ENCODE measurements at regions not wholly inside any gene's neighbourhood (a gene's known extent, or its start where the extent isn't known, plus 50 kb on each side); places are given as distances from the start of the nearest gene placed in this dataset.
"Not testable (repeated sequence)": the region's sequence is repeated elsewhere in the genome, so short reads cannot be mapped to it uniquely, and the experiment has no call there.

DNA sequence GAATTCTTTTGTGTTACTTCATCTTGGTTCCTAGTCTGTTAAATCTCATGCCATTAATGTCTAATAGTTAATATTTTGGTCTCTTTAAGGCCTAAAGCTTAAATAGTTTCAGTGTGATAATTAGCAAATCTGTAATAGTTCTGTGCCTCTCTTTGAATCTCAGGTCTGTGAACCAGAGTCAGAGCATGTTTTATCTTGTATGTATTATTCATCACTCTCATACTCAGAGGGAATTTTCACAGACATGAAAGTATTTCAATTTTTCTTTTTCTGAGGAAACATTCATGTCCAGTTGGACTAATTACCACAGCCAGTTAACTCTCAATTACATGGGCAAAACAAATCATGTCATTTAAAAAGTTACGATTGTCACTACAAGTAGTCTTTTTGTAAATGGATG lies 931.9 kb upstream of the SLC39A10 start:
- DNase-seq: no peak

DNA sequence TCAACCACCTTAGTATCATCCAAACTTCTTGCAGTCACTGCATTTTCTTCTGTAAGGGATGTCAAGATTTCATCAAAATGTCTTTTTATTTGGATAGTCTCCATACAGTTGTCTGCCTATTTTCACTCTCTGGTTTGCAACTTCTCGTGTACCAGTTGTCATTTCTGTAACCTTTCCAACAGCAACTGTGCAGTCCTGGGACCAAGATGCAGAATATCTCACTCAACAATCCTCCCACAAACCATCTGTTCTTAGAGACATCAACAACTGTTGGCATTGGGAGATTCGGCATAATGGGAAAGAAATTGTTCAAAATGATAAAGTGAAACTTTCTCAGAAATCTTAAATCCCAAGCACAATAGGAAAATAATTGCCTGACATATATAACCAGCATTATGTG lies 933.6 kb upstream of the SLC39A10 start:
- DNase-seq: no peak

DNA sequence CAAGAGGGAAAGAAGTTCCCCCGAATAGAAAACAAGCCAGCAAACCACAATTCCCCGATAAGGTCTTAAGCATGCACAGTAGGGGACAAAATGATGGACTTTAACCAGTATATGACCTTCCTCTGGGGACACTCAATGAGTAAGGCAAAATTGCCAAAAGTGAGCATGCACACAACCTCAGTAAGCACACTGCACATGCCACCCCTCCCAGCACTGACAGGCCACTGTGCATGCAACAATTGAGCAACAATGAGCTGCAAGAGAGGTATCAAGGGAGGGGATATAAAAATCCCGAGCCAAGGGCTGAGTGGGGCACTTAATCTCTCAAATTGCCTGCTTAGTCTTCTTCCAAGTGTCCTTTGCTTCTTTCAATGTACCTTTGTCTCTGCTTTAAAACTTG lies 935.8 kb upstream of the SLC39A10 start:
- DNase-seq: no peak

DNA sequence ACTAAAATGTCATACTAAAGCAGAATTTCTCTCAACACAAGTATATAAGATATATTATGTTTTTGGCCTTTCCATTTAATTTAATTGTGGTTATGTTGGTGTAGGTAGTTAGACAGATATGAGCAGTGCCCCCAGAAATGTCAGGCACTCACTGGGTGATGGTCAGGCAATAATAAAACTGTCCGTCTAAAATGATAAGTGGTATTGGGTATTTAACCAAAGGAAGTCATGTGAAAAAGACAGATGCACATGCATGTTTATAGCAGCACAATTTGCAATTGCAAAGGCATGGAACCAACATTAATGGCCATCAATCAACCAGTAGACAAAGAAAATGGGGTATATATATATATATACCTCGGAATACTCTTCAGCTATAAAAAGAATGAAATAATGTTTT lies 936.6 kb upstream of the SLC39A10 start:
- DNase-seq: no peak

DNA sequence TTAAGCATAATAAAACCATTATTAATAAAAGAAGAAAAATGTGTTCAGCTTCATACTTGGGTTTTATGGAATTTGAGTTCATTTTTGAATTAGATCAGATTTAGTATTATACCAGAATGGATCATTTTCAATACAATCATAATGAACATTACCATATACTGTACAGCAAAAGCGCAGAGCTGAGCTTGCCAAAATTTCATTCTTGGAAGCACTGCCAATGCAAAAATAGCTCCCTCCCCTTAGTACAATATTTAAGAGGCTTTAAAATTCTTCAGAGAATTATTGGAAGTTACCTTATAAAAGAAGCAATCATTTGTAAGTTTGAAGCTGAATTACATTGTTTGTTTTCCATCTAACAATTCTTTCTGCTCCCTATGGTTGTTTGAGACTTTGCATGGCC lies 938.1 kb upstream of the SLC39A10 start:
- DNase-seq: no peak

DNA sequence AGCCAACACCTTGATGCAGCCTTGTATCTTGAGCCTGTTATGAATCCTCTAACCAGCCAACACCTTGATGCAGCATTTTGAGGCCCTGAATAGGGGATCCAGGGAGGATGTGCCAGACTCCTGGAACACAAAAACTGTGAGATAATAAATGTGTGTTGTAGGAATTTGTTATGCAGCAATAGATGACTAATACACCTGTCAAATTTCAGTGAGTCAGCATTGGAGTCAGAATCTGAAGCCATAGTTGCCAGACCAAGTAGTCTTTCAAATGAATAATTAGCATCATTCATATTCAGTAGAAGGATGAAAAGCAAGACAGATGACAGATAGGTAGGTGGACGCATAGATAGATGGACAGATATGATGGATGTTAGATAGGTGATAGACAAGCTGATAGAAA lies 942.5 kb upstream of the SLC39A10 start:
- DNase-seq: no peak

DNA sequence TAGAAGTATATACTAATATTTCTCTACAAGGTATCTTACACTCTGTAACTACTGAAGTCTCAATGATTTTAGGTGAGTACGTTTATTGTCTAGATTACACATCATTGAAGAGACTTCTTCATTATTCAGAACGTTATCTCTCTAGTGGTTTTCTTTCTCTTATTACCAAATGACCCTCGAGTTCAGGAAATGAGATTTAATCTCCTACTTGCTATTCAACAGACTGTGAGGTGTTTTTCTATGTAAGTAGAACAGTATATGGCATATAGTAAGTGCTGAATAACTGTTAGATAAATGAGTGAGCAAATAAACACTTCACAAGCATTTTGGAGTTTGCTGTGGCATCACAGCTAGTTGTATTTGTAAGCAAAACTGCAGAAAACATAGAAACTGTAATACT lies 947.2 kb upstream of the SLC39A10 start:
- no peak for DNase-seq

DNA sequence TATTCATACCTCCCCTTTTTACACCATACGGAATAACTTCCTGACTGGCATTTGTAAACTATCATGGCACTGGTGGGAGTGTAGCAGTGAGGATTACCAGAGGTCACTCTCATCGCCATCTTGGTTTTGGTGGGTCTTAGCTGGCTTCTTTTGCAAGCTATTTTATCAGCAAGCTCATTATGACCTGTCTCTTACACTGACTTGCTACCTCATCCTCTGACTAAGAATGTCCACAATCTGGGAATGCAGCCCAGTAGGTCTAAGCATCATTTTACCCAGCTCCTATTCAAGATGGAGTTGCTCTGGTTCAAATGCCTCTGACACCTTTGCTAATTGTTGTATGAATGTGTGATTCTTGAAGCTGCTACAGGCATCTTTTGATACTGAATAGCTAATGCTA lies 950.8 kb upstream of the SLC39A10 start:
- no peak for DNase-seq

DNA sequence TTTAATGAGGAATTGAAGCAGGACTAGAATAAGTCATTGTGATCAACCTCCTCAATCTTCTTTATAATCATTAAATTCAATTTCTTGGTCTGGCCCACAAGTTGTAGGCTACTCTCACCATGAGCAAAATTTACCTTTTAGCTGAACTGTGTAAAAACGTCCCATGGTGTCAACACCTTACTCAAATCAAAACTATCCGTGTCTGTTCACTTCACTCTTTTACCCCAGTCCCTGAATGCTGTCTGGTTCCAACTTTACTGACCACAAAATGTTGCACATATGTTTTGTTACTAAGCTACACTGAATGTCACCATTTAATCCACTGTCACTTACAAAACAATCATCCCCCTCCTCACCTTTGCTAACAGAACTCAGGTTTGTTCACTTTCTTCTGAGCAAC lies 951.6 kb upstream of the SLC39A10 start:
- DNase-seq: no peak

DNA sequence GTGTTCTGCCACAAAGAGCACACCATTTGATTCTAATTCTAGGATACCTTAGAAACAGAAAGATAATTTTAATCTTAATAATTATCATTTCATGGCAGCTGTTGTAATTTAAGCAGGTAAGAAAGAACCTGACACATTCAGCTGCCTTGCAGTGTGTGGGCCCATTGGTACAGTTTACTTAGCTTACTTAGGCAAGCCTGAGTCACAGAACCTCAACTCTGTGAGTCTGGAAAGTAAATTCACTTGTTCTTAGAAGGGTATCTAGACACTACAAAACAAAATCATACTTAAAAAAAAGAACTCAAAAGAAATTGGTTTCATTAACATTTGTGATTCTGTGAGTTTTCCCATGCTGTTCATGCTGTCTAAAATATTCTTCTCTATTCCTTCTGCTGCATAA lies 956.3 kb upstream of the SLC39A10 start:
- no peak for DNase-seq

DNA sequence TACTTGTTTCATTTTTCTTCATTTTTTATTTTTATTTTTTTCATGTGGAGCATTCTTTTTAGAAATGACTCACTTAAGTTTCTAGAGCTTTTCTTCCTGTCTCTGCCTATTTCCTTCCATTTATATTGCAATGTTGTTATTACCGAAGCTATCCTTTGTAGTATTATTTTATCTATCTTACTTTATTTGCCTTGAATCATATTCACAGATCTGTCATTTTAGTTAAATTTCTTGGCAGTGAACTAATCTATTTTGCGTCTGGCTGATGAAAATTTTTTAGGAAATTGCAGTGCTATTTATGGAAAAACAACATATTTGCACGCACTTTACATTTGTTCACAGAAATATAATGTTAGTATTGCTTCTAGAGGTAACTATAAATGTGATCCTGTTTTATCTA lies 956.9 kb upstream of the SLC39A10 start:
- DNase-seq: no peak

DNA sequence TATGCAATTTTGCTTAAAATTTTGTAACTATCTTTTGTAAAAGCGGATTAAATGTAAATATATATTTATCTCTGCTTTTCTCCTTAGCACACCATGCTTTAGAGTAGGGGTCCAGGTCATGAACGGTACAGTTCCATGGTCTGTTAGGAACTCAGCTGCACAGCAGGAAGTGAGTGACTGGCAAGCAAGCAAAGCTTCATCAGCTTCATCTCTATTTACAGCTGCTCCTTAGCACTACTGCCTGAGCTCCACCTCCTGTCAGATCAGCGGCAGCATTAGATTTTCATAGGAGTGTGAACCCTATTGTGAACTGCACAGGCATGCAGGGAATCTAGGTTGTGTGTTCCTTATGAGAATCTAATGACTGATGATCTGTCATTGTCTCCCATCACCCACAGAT lies 959.0 kb upstream of the SLC39A10 start:
- no peak for DNase-seq

DNA sequence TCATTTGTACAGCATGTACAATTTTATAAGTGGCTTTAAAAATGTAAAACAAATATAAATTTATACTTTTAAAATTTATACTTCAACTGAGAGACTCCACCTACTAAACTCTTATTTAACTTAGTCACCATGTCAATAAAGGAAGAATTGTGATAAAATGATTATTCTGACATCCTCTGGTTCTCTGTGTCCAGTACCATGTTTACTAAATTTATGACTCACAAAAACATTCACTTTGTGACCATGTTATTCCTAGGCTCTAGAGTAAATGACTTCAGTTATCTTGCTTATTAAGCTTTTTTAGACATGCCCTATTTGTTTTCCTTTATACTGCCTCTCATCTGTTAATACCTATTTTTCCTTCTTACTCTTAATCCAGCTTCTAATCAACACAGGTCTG lies 959.6 kb upstream of the SLC39A10 start:
- DNase-seq: no peak

DNA sequence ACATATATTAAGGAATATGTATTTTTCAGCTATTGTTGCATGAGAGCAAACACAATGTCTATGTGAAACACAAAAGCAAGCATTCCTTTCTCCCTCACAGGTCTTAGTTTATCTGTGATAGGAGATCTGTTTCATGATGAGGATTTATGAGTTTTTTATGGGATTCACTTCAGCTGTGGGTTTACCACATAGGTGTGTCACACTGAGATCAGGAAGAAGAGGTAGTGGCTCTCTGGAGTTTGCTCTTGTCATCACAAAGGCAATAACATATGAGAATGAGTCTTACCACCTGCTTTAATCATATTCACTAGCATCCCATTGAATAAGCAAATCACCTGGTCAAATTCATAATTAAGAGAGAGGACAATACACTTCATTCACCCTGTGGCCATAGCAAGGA lies 960.3 kb upstream of the SLC39A10 start:
- peak; percentile 13 for DNase-seq

DNA sequence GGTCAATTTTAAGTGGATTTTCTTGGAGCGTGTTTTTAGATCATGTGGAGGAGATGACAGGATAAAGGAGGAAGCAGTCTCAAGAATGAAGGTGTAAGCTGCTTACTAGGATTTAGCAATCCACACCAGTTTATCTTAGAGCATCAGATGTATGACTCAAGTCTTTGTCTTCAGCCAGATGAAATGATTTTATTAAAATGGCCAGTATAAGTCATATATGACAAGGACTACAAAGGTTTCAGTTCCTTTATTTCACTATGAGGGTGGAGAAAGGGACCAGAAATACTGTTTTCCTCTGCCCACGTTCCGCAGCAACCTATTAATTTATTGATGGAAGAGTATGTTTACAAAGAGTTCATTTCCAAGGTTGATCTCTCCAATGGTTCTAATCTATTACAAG lies 970.5 kb upstream of the SLC39A10 start:
- DNase-seq: no peak

DNA sequence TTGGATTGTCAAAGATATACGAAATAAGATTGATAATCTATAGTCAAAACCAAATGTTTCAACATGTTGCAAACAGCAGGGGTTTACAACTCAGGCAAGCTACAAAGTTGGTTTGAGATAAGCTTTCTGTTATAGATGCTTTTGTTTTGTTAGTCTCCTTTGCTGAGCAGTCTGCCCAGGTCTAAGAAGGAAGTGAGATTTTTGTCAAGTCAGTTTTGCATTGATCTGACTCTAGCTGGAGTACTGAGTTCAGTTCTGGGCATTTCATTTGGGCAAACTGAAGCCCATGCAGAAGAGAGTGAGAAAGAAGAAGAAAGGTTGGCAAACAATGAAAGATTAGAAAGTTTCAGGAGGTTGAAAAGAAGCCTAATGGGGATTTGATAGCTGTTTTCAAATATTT lies 983.0 kb upstream of the SLC39A10 start:
- DNase-seq: no peak

DNA sequence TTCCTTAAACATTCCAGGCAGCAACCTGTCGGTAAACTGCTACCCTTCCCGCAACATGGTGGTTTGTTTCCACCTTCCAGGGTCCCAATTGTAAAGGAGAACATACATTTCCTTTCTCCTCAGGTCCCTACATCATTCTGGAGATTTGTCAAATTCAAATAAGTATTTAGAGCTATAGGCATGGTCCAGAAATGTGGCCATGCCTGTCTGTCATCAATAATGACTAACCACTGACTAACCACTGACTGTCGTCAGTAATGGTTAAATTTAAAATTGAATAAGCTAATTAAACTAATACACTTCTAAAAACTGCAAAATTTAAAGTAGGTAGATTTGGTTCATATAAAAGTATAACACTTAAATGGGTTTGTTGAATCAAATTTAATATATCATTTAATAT lies 984.0 kb upstream of the SLC39A10 start:
- DNase-seq: no peak

DNA sequence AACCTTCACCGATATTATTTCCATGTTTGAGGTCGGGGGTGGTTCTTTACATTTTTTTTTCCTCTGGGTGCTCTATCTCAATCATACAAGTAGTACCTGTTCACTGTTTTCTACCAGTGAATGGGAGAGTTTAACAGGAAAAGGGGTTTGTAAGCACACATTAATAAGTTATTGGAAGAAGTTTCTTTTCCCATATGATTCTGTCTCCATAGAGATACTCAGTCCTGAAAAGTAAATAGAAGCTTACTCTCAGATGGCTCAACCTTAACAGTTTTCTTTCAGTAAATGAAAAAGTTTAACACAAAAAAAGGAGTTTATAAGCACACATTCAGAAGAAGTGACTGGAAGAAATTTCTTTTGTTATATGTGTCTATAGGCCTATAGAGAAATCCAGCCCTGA lies 995.6 kb upstream of the SLC39A10 start:
- no peak for DNase-seq

DNA sequence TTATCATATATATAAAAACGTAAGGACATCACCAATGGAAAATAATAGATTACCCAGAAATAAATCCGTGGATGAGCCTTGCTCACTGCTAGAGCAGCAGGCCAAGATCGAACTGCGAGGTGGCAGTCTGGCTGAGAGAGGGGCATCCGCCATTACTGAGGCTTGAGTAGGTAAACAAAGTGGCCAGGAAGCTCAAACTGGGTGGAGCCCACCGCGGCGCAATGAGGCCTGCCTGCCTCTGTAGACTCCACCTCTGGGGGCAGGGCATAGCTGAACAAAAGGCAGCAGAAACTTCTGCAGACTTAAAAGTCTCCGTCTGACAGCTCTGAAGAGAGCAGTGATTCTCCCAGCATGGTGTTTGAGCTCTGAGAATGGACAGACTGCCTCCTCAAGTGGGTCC lies 1018.0 kb upstream of the SLC39A10 start:
- DNase-seq: not testable (repeated sequence)

DNA sequence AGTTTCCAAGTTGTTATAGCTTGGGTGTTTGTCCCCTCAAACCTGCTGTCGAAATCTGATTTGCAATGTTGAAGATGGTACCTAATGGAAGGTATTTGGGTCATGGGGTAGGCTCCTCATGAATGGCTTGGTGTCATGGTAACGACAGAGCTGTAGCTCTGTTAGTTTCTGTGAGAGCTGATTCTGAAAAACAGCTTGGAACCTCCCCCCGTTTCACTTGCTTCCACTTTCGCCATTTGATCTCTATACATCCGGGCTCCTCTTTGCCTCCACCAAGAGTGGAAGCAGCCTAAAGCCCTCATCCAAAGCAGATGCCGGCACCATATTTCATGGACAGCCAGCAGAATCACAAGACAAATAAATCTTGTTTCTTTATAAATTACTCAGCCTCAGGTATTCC lies 1035.1 kb upstream of the SLC39A10 start:
- DNase-seq: no peak

DNA sequence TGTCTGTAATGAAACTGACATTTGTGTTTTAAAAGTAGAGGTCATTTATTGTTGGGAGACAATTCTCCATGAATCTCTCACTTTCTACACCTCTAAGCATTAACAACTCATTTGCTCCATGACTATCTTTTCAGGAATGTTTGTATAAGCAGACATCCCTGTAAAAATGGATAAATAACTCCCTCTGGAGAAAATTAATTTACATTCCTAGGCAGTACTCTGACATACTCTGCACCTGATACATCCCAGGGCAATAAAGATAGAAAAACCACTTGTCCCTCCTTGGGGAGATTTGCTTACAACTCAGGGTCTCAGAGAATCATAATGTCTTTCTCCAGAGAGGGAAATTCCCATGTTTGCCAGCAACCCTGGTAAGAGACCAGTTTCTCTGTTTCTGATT lies 1037.7 kb upstream of the SLC39A10 start:
- DNase-seq: no peak

DNA sequence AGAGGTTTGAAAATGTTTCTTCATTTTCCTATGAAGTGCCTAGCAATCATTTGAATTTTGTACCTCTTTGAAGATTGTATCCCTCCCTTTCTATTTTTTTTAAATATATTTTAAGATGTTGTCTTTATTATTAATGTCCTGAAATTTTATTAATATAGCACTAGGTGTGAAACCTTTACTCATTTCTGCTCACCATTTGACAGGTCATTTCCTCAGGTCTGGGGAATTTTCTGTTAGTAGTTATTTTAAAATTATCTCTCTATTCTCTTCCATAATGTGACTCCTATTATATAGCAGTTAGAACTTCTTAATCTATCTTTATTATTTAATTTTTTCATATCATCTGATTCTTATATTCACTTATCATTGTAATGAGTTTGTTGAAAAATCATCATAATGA lies 1038.6 kb upstream of the SLC39A10 start:
- no peak for DNase-seq

DNA sequence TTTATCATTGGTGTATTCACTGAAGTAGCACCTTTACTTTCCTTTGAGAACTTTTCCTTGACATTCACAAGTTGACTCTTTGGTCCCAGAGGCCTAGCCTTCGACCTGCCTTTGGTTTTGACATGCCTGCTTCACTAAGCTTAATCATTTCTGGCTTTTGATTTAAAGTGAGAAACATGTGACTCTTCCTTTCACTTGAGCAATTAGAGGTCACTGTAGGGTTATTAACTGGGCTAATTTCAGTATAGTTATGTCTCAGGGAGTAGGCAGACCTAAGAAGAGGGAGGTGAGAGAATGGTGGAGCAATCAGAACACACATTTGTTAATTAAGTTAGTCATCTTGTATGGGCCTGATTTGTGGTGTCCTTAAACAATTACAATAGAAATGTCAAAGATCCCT lies 1040.7 kb upstream of the SLC39A10 start:
- no peak for DNase-seq

DNA sequence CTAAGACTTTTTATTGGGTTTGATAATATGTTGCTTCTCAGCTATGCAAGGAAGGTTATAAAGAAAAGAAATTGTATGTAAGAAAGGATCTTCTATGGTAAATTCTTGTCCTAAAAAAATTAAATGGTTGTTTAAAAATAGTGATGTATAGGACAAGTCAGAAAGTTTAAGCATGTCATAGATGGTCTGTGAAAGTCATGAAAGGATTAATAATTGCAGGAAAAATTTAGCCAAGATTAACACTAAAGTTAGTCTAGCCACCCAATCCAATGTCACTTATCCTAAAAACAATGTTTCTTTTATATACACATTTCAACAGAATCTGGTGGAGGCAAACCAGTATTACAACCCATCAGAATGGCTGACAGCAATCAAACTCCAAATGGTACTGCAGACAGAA lies 1046.7 kb upstream of the SLC39A10 start:
- no peak for DNase-seq

DNA sequence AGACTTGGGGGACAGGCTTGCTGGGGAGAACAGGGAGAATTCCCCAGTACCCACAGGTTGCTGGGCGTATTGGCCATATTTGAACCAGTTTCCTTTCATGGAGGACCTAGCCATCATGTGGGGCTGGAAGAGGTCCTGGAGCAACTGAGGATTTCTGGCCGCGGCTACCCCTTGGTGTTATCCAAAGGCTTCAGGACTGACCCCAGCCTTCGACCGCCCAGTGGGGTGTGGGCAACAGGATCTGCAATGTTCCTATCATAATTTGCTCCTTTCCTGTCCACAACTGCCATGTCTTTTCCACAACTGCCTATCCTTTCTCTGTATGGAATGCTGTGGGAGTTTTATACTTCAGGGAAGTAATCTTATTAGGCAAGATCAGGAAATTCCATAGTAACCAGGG lies 1053.6 kb upstream of the SLC39A10 start:
- DNase-seq: no peak

DNA sequence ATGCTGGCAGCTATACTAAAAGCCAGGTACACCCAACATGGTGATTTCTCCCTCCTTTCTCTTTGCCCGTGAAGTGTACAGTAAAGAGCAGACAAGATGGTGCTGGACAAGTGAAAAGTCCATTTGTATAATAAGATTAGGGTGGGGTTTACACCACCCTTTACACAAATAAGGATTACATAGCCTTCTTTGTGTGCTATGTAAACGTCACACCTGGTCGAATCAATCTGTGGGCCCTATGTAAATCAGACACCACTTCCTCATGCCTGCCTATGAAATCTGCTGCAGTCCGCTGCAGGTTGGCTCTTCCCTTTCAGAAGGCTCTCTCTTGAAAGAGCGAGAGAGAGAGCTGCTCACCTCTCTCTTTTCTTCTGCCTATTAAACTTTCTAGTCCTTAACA lies 1054.3 kb upstream of the SLC39A10 start:
- DNase-seq: peak; percentile 82

DNA sequence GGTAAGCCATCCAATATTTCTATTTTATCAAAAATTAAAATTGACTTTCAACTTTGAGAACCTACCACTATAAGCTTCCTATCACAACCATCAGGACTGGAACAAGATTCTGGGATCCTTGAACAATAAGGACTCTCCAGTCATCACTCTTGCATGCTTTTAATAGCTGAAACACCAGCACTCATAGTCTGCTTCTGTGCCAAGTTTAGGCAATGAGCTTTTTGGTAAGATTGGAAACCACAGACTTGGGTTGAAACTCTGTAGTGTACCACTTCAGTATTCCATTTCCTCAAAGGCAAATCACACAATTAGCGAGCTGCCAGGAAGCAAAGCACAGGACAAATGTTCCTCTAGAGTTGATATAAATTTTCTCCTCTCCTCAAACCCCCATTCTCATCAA lies 1065.8 kb upstream of the SLC39A10 start:
- DNase-seq: no peak
